WTC11 (cell line): ENCODE measurements at regions not wholly inside any gene's neighbourhood (a gene's known extent, or its start where the extent isn't known, plus 50 kb on each side); places are given as distances from the start of the nearest gene placed in this dataset.

Experiments used
- ATF3 ChIP-seq: sonication (generic); formaldehyde crosslinking; conservative IDR thresholded peaks from 2 replicates; pipeline ENCODE4 v1.8.1; 2022; ENCODE audit warnings: mild to moderate bottlenecking, missing genetic modification reagents
- FOXJ3 ChIP-seq: sonication (generic); formaldehyde crosslinking; IDR thresholded peaks from 2 replicates; pipeline ENCODE4 v1.9.0; 2021; ENCODE audit warnings: missing genetic modification reagents, mild to moderate bottlenecking, borderline replicate concordance
- JUN ChIP-seq: sonication (generic); formaldehyde crosslinking; IDR thresholded peaks from 2 replicates; pipeline ENCODE4 v1.8.0; 2023; ENCODE audit warnings: mild to moderate bottlenecking, missing genetic modification reagents
- MAX ChIP-seq: sonication (generic); formaldehyde crosslinking; IDR thresholded peaks from 2 replicates; pipeline ENCODE4 v1.8.0; 2022; ENCODE audit warnings: mild to moderate bottlenecking, missing genetic modification reagents
- USF1 ChIP-seq: sonication (generic); formaldehyde crosslinking; IDR thresholded peaks from 2 replicates; pipeline ENCODE4 v1.8.0; 2022; ENCODE audit warnings: mild to moderate bottlenecking, missing genetic modification reagents
- ZNF121 ChIP-seq: sonication (generic); formaldehyde crosslinking; IDR thresholded peaks from 2 replicates; pipeline ENCODE4 v1.8.0; 2023; ENCODE audit warnings: missing genetic modification reagents
- ZNF423 ChIP-seq: fragments of 250-450 bp; sonication (Bioruptor Pico); IDR thresholded peaks from 2 replicates; pipeline ENCODE4 v2.1.2; 2022; ENCODE audit warnings: mild to moderate bottlenecking, moderate library complexity
- TF ChIP-seq, protein P1 (sequence below): fragments of 200-600 bp; IDR thresholded peaks from 2 replicates; pipeline ENCODE4 v1.8.0; 2022; ENCODE audit warnings: antibody characterized with exemption

- TF ChIP-seq ATF3 (CRISPR knock-in tag) (no peak), ZNF423 (CRISPR knock-in tag) (no peak), USF1 (no peak), MAX (CRISPR knock-in tag) (no peak), FOXJ3 (no peak), JUN (no peak), ZNF121 (CRISPR knock-in tag) (no peak)
- TF ChIP-seq, protein P1, sequence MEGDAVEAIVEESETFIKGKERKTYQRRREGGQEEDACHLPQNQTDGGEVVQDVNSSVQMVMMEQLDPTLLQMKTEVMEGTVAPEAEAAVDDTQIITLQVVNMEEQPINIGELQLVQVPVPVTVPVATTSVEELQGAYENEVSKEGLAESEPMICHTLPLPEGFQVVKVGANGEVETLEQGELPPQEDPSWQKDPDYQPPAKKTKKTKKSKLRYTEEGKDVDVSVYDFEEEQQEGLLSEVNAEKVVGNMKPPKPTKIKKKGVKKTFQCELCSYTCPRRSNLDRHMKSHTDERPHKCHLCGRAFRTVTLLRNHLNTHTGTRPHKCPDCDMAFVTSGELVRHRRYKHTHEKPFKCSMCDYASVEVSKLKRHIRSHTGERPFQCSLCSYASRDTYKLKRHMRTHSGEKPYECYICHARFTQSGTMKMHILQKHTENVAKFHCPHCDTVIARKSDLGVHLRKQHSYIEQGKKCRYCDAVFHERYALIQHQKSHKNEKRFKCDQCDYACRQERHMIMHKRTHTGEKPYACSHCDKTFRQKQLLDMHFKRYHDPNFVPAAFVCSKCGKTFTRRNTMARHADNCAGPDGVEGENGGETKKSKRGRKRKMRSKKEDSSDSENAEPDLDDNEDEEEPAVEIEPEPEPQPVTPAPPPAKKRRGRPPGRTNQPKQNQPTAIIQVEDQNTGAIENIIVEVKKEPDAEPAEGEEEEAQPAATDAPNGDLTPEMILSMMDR = no peak
These were observed 191.4 kb upstream of the DAB2 start for GRCh38 chr5:39616131-39616530.
